MG63 (cell line): ENCODE measurements at regions not wholly inside any gene's neighbourhood (a gene's known extent, or its start where the extent isn't known, plus 50 kb on each side); places are given as distances from the start of the nearest gene placed in this dataset.

Experiments used
- DNase-seq: peaks from one replicate; pipeline ENCODE4 v3.0.0-alpha.2; 2020
- H3K27me3 ChIP-seq: fragments of 250-450 bp; sonication (Bioruptor Pico); 2 replicates; pipeline ENCODE4 v1.5.1; 2020; ENCODE audit warnings: mild to moderate bottlenecking, moderate library complexity
- H3K36me3 ChIP-seq: fragments of 250-450 bp; sonication (Bioruptor Pico); 2 replicates; pipeline ENCODE4 v1.5.1; 2020; ENCODE audit warnings: mild to moderate bottlenecking, moderate library complexity
- H3K4me3 ChIP-seq: fragments of 250-450 bp; sonication (Bioruptor Pico); 2 replicates; pipeline ENCODE4 v1.5.1; 2020; ENCODE audit warnings: mild to moderate bottlenecking, moderate library complexity
- H3K9me3 ChIP-seq: fragments of 250-450 bp; sonication (Bioruptor Pico); 2 replicates; pipeline ENCODE4 v1.5.1; 2020; ENCODE audit warnings: mild to moderate bottlenecking, moderate library complexity

DNA sequence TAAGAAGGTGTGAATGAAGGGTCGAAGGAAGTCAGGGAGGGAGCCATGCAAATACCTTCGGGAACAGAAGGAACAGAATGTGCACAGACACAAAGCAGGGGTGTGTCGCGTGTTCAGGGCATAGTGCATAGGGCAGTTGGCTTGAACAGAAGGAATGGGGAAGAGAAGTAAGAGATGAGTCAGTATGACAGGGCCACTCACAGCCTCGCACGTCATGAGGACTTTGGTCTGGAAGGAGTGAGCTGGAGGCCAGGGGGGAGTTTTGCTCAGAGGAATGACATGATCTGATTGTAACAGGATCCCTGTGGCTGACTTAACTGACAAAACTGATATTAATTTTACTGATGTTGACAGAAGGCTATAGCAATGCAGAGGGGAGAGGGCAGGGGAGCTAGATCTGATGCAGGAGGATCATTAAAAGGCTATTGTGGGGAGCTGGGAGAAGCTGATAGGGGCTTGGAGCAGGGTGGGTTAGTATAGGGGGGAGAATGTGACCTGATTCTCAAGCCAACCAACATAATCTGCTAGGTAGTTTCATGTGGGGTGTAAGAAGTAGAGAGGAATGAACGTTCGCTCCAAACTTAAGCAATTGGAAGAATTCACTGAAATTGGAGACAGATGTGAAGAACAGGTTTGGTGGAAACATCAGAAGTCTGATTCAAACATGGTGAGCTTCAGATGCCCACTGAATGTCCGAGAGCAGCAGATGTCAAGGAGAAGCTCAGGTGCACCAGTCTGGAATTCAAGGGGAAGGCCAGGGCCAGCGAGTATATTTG is 60.4 kb upstream of the COPS8 start:
- no peak overlapping the region for H3K4me3 ChIP-seq
- H3K36me3 ChIP-seq = no peaks in the 10 kb centered on the region
- H3K9me3 ChIP-seq = no peaks in the 10 kb centered on the region
- peak; percentile 86 for DNase-seq
- no peaks in the 10 kb centered on the region for H3K27me3 ChIP-seq

DNA sequence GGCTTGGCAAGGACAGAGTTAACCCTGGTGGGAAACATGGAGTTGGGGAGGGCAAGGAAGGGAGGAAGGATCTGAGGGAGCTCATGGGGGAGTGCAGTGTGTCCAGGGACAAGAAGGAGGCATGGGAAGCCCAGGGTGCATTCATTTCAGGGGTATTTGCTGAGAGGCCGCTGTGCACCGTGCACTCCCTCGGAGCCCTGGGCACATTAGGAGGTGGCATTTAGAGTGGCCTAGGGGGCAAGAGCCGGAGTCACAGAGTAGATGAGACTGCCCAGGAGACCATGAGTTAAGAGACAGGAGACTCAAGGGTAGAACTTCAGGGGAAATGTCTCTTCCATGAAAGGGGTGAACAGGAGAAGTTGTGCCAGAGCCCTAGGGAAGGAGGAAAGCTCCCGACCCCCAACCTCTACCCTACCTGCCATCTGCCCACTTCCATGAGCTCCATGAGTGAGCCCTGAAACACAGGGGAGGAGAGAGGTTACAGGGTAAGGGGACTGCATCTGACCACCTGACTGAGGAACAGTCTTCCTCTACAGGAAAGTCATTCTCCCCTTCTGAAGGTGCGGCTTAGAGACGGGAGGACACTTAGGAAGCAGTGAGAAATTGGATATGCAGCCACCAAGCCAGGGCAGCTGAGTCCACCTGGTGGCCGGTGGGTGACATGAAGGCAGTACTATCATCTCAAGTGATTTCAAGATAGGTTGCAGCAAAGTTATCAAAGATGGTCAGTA is 58.5 kb upstream of the COPS8 start:
- no peaks in the 10 kb centered on the region for H3K9me3 ChIP-seq
- H3K36me3 ChIP-seq = no peaks in the 10 kb centered on the region
- no peak overlapping the region for H3K4me3 ChIP-seq
- no peaks in the 10 kb centered on the region for H3K27me3 ChIP-seq
- DNase-seq = peak; percentile 49

DNA sequence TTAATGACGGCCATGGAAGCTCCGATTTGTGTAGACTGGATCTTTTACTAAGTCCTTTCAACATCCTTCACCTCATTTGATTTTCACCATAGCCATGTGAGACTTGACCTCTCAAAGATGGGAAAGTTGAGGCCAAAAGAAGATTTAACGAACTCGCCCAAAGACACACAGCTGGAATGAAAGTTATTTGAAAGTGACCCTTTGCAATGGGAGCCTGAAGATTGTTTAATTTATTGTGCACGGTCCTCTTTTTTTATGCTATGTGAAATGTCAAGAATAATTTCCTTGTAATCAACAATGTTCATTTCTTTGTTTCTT is 58.0 kb upstream of the COPS8 start:
- Histone ChIP-seq H3K27me3 (no peaks in the 10 kb centered on the region), H3K9me3 (no peaks in the 10 kb centered on the region), H3K36me3 (no peaks in the 10 kb centered on the region), H3K4me3 (no peak overlapping the region)
- no peak for DNase-seq

DNA sequence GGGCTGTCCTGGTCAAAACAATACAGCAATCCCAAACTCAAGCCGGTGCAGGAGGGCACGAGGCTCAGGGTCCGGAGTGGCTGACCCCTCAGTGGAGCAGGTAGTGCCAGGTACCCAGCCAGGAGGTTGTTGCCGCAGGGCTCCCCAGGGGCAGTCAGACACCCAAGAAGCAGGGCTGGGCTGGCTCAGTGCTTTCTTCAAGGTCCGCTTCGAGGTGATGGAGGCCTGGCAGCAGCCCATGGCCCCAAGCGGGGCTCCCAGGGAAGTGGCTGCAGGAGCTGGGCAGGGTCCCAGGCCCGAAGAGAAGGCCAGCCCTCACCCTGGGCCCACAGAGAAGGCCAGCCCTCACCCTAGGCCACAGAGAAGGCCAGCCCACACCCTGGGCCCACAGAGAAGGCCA is 55.3 kb upstream of the COPS8 start:
- no peak for DNase-seq
- H3K36me3 ChIP-seq = no peaks in the 10 kb centered on the region
- H3K9me3 ChIP-seq = no peaks in the 10 kb centered on the region
- H3K27me3 ChIP-seq = no peaks in the 10 kb centered on the region
- no peak overlapping the region for H3K4me3 ChIP-seq

DNA sequence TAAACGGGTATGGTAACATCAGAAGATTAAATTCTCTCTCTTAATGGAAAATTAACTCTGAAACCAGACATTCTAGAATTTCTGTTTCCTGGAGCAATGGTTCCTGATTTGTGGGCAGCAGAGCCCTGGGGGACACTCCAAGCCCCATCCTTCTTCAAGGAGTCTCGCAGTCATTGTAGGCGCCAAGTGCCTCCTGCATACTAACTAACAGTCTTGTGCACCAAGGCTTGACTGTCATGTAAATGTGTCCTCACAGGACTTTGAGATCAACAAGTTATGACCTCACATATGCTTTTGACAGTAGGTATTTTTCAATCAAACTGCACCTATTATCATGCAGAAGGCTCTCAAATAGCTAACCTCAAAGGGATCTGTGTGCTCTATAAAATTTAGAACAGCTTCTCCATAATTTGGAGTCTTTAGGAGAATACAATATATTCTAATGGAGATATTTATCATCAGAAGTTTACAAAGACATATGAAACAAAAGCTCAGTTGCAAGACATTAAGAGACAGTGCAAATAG is 52.1 kb upstream of the COPS8 start:
- no peaks in the 10 kb centered on the region for H3K36me3 ChIP-seq
- H3K4me3 ChIP-seq = no peak overlapping the region
- no peak for DNase-seq
- no peaks in the 10 kb centered on the region for H3K9me3 ChIP-seq
- no peaks in the 10 kb centered on the region for H3K27me3 ChIP-seq

DNA sequence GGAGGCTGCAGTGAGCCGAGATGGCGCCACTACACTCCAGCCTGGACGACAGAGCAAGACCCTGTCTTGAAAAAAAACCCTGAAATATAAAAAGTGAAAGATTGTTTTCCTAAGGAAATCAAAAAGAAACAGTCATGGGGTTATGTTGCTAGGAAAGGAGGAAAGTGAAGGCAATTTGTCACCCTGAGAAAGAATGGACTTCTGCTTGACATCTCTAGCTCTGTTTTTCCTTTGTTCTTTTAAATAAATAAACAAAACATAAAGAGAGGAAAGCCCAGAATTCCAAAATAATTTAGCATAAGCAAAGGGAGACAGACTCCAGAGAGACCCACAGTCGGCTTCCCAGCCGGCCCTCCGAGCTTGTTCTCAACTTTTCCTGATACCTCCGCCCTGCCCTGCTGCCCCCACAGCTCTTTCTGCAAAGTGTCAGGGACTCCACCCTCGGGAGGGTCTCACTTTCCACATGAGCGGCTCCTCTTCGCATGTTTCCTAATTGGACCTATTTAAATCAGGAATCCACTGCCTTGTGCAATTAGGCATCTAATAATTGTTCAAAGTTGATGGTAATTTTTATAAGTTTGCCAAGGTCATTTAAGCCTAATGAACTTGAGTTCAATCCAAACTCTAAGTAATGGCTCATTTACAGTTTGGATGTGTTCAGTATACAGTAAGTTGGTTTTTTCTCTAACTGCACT is 49.8 kb upstream of the COPS8 start:
- Histone ChIP-seq H3K27me3 (no peaks in the 10 kb centered on the region), H3K36me3 (no peaks in the 10 kb centered on the region), H3K9me3 (no peaks in the 10 kb centered on the region), H3K4me3 (no peak overlapping the region)
- no peak for DNase-seq
